ENCODE measurements at regions not wholly inside any gene's neighbourhood (a gene's known extent, or its start where the extent isn't known, plus 50 kb on each side); places are given as distances from the start of the nearest gene placed in this dataset.

- no peak overlapping the region for H3K4me3 ChIP-seq (ENCODE audit: low read depth, poor library complexity, severe bottlenecking)
- TF ChIP-seq POLR2A (IDR thresholded peaks at IDR 0.05) (no peak), CTCF (IDR thresholded peaks at IDR 0.05) (no peak)
- intact Hi-C loops (cut with DNase I; ENCODE audit: low total_unique reads), result no loop called here
- DNase-seq (ENCODE audit: low spot score in 2 of 2), result no peak
Measured at GRCh38 chr9:777978-778377, 63.5 kb upstream of the DMRT1 start.

- TF ChIP-seq POLR2A (IDR thresholded peaks at IDR 0.05) (no peak), CTCF (IDR thresholded peaks at IDR 0.05) (no peak)
- WGBS, 2 donors, result 13 to 78% methylated on average over 1 of the region's 1 CpG
- no peak overlapping the region for H3K4me3 ChIP-seq (ENCODE audit: low read depth, poor library complexity, severe bottlenecking)
- intact Hi-C loops (cut with DNase I; ENCODE audit: low total_unique reads), result no loop called here
- DNase-seq (ENCODE audit: low spot score in 2 of 2), result peak in 1 of 2 donors; percentile 54
Measured at GRCh38 chr9:784202-784601, 57.3 kb upstream of the DMRT1 start.

GRCh38 chr9:784916-785315 lies 56.6 kb upstream of the DMRT1 start:
- TF ChIP-seq POLR2A (IDR thresholded peaks at IDR 0.05) (no peak), CTCF (IDR thresholded peaks at IDR 0.05) (no peak)
- no peak for DNase-seq (ENCODE audit: low spot score in 2 of 2)
- intact Hi-C loops (cut with DNase I; ENCODE audit: low total_unique reads), result no loop called here
- 70 to 75% methylated on average over 2 of the region's 2 CpGs for WGBS, 2 donors
- no peak overlapping the region for H3K4me3 ChIP-seq (ENCODE audit: low read depth, poor library complexity, severe bottlenecking)

- TF ChIP-seq POLR2A (IDR thresholded peaks at IDR 0.05) (no peak), CTCF (IDR thresholded peaks at IDR 0.05) (no peak)
- intact Hi-C loops (cut with DNase I; ENCODE audit: low total_unique reads), result no loop called here
- no peak for DNase-seq (ENCODE audit: low spot score in 2 of 2)
- WGBS, 2 donors, result 70 to 89% methylated on average over 5 of the region's 5 CpGs
- H3K4me3 ChIP-seq (ENCODE audit: low read depth, poor library complexity, severe bottlenecking), result no peak overlapping the region
Measured at GRCh38 chr9:785997-786396, 55.5 kb upstream of the DMRT1 start.

GRCh38 chr9:786405-786804 lies 55.1 kb upstream of the DMRT1 start:
- intact Hi-C loops (cut with DNase I; ENCODE audit: low total_unique reads), result no loop called here
- no peak for TF ChIP-seq POLR2A (IDR thresholded peaks at IDR 0.05)
- no peak for TF ChIP-seq CTCF (IDR thresholded peaks at IDR 0.05)

GRCh38 chr9:788777-789176 lies 52.7 kb upstream of the DMRT1 start:
- DNase-seq (ENCODE audit: low spot score in 2 of 2), result no peak
- TF ChIP-seq POLR2A (IDR thresholded peaks at IDR 0.05) (no peak), CTCF (IDR thresholded peaks at IDR 0.05) (no peak)
- WGBS, 2 donors, result 96% methylated on average over 6 of the region's 6 CpGs
- H3K4me3 ChIP-seq (ENCODE audit: low read depth, poor library complexity, severe bottlenecking), result no peak overlapping the region
- intact Hi-C loops (cut with DNase I; ENCODE audit: low total_unique reads), result no loop called here

More at GRCh38 chr9:786405-786804, 55.1 kb upstream of the DMRT1 start:
- H3K4me3 ChIP-seq (ENCODE audit: low read depth, poor library complexity, severe bottlenecking), result no peak overlapping the region
- no peak for DNase-seq (ENCODE audit: low spot score in 2 of 2)
- 73 to 76% methylated on average over 6 of the region's 6 CpGs for WGBS, 2 donors

Measured in lower leg skin (tissue), 4 donors.